ENCODE measurements at regions not wholly inside any gene's neighbourhood (a gene's known extent, or its start where the extent isn't known, plus 50 kb on each side); places are given as distances from the start of the nearest gene placed in this dataset.

- H3K4me3 ChIP-seq (replicated peaks; ENCODE audit: low read depth, low read length), result no peak overlapping the region
- no peak for DNase-seq (ENCODE audit: extremely low read depth, low read depth)
- TF ChIP-seq CTCF (IDR thresholded peaks at IDR 0.05; ENCODE audit: low read depth, low read length, missing control alignments), result no peak
Measured at GRCh38 chr2:82650038-82650437, 1809.0 kb downstream of the SUCLG1 start.

- TF ChIP-seq CTCF (IDR thresholded peaks at IDR 0.05; ENCODE audit: low read depth, low read length, missing control alignments), result no peak
- no peak for DNase-seq (ENCODE audit: extremely low read depth, low read depth)
- H3K4me3 ChIP-seq (replicated peaks; ENCODE audit: low read depth, low read length), result no peak overlapping the region
Measured at GRCh38 chr2:82641598-82642180, 1817.4 kb downstream of the SUCLG1 start.

- no peak for DNase-seq (ENCODE audit: extremely low read depth, low read depth)
- TF ChIP-seq CTCF (IDR thresholded peaks at IDR 0.05; ENCODE audit: low read depth, low read length, missing control alignments), result no peak
- H3K4me3 ChIP-seq (replicated peaks; ENCODE audit: low read depth, low read length), result no peak overlapping the region
Measured at GRCh38 chr2:82636402-82637020, 1822.6 kb downstream of the SUCLG1 start.

- no peak overlapping the region for H3K4me3 ChIP-seq (replicated peaks; ENCODE audit: low read depth, low read length)
- no peak for TF ChIP-seq CTCF (IDR thresholded peaks at IDR 0.05; ENCODE audit: low read depth, low read length, missing control alignments)
- no peak for DNase-seq (ENCODE audit: extremely low read depth, low read depth)
Measured at GRCh38 chr2:82599021-82599420, 1860.1 kb downstream of the SUCLG1 start.

- DNase-seq (ENCODE audit: extremely low read depth, low read depth), result no peak
- no peak overlapping the region for H3K4me3 ChIP-seq (replicated peaks; ENCODE audit: low read depth, low read length)
- no peak for TF ChIP-seq CTCF (IDR thresholded peaks at IDR 0.05; ENCODE audit: low read depth, low read length, missing control alignments)
Measured at GRCh38 chr2:82596581-82596980, 1862.5 kb downstream of the SUCLG1 start.

GRCh38 chr2:82591718-82592117 is 1867.4 kb downstream of the SUCLG1 start:
- TF ChIP-seq CTCF (IDR thresholded peaks at IDR 0.05; ENCODE audit: low read depth, low read length, missing control alignments), result no peak
- DNase-seq (ENCODE audit: extremely low read depth, low read depth), result no peak
- no peak overlapping the region for H3K4me3 ChIP-seq (replicated peaks; ENCODE audit: low read depth, low read length)

GRCh38 chr2:82576656-82577055 is 1882.4 kb downstream of the SUCLG1 start:
- H3K4me3 ChIP-seq (replicated peaks; ENCODE audit: low read depth, low read length), result no peak overlapping the region
- TF ChIP-seq CTCF (IDR thresholded peaks at IDR 0.05; ENCODE audit: low read depth, low read length, missing control alignments), result no peak
- DNase-seq (ENCODE audit: extremely low read depth, low read depth), result no peak
